Gastrocnemius medialis (tissue), 4 donors: ENCODE measurements at regions not wholly inside any gene's neighbourhood (a gene's known extent, or its start where the extent isn't known, plus 50 kb on each side); places are given as distances from the start of the nearest gene placed in this dataset.

Experiments used
- ATAC-seq, 2 donors: fragments of 150-250 bp; one replicate each; pipeline ENCODE4 v1.9.1; 2016
- DNase-seq, 2 donors: peaks; one replicate each; pipeline ENCODE4 v3.0.0-alpha.2; 2019
- H3K27ac ChIP-seq, 4 donors: fragments of 200-600 bp; sonication (generic); 1 replicate in 1 of 4; 2 replicates in 3 of 4; pipeline ENCODE4 v1.5.1; 2016 to 2018; ENCODE audit warnings: mild to moderate bottlenecking in 2 of 4, moderate library complexity in 1 of 4
- H3K27me3 ChIP-seq, 3 donors: fragments of 200-600 bp; sonication (generic) in 2 of 3; 1 replicate in 1 of 3; 2 replicates in 2 of 3; pipeline versions ENCODE4 v1.5.1 to v1.6.0; 2016 to 2019; ENCODE audit warnings: mild to moderate bottlenecking in 1 of 3, moderate library complexity in 1 of 3
- H3K36me3 ChIP-seq, 2 donors: fragments of 200-600 bp; sonication (generic) in 1 of 2; one replicate each; pipeline ENCODE4 v1.5.1; 2017 to 2018
- H3K4me1 ChIP-seq, 2 donors: fragments of 200-600 bp; sonication (generic) in 1 of 2; one replicate each; pipeline ENCODE4 v1.5.1; 2016 to 2017; ENCODE audit warnings: mild to moderate bottlenecking in 2 of 2
- H3K4me3 ChIP-seq, 4 donors: fragments of 200-600 bp; sonication (generic) in 3 of 4; 1 replicate in 1 of 4; 2 replicates in 3 of 4; pipeline ENCODE4 v1.5.1; 2016 to 2019; ENCODE audit warnings: mild to moderate bottlenecking in 2 of 4
- H3K9me3 ChIP-seq, 3 donors: fragments of 200-600 bp; sonication (generic) in 2 of 3; 1 replicate in 1 of 3; 2 replicates in 2 of 3; pipeline ENCODE4 v1.5.1; 2016 to 2019
- CTCF ChIP-seq, 5 experiments: fragments of 450-650 bp in 3 of 5; fragments of 200-600 bp in 2 of 5; sonication (generic) in 2 of 5; IDR thresholded peaks in 4 of 5; conservative IDR thresholded peaks in 1 of 5; 1 replicate in 4 of 5; 2 replicates in 1 of 5; pipeline ENCODE4 v1.5.1; 2016 to 2019; ENCODE audit warnings: antibody characterized with exemption in 5 of 5, mild to moderate bottlenecking in 3 of 5, moderate library complexity in 3 of 5
- POLR2A ChIP-seq, 2 donors: fragments of 450-650 bp; IDR thresholded peaks; one replicate each; pipeline ENCODE4 v1.6.1; 2017; ENCODE audit warnings: antibody characterized with exemption in 2 of 2, mild to moderate bottlenecking in 2 of 2, moderate library complexity in 2 of 2
- in situ Hi-C, 4 donors: fragments of 200-750 bp; cut with MboI; loops; one replicate each; pipeline versions ENCODE4 v1.15.0 to v1.8.0; 2017; ENCODE audit warnings: low sequenced_read_pairs in 4 of 4
- intact Hi-C: fragments of 100-400 bp; cut with DNase I; formaldehyde crosslinking; loops from one replicate; pipeline ENCODE4 v1.15.1; 2023; ENCODE audit warnings: low total_unique reads

- DNase-seq (no peak), ATAC-seq (no peak)
- no peaks in the 10 kb centered on the region for H3K9me3 ChIP-seq
- H3K4me3 ChIP-seq = no peak overlapping the region
- intact Hi-C loops = no loop called here
- H3K27ac ChIP-seq = no peak overlapping the region
- H3K36me3 ChIP-seq = no peaks in the 10 kb centered on the region
- in situ Hi-C loops = no loop called here
- no peaks in the 10 kb centered on the region for H3K4me1 ChIP-seq
- no peaks in the 10 kb centered on the region for H3K27me3 ChIP-seq
- no peak for TF ChIP-seq POLR2A (IDR thresholded peaks at IDR 0.05)
- no peak for TF ChIP-seq CTCF (IDR thresholded peaks at IDR 0.05 in 4 of 5, conservative IDR thresholded peaks at IDR 0.05 in 1 of 5)
Measured at GRCh38 chr4:159902648-159903047, 799.8 kb downstream of the RAPGEF2 start.

- no peaks in the 10 kb centered on the region for H3K9me3 ChIP-seq
- in situ Hi-C loops = no loop called here
Measured at GRCh38 chr4:159904906-159905305, 802.0 kb downstream of the RAPGEF2 start.

GRCh38 chr4:159906051-159906450 is 803.2 kb downstream of the RAPGEF2 start:
- H3K27ac ChIP-seq = no peak overlapping the region
- no peak for ATAC-seq
- H3K27me3 ChIP-seq = no peaks in the 10 kb centered on the region
- H3K36me3 ChIP-seq = no peaks in the 10 kb centered on the region
- TF ChIP-seq CTCF (IDR thresholded peaks at IDR 0.05 in 4 of 5, conservative IDR thresholded peaks at IDR 0.05 in 1 of 5) = no peak
- no peak for TF ChIP-seq POLR2A (IDR thresholded peaks at IDR 0.05)
- H3K4me1 ChIP-seq = no peaks in the 10 kb centered on the region
- no peak overlapping the region for H3K4me3 ChIP-seq
- intact Hi-C loops = no loop called here
- no peaks in the 10 kb centered on the region for H3K9me3 ChIP-seq
- in situ Hi-C loops = no loop called here
- no peak for DNase-seq

More at GRCh38 chr4:159904906-159905305, 802.0 kb downstream of the RAPGEF2 start:
- Histone ChIP-seq H3K27me3 (no peaks in the 10 kb centered on the region), H3K4me3 (no peak overlapping the region), H3K36me3 (no peaks in the 10 kb centered on the region), H3K27ac (no peak overlapping the region), H3K4me1 (no peaks in the 10 kb centered on the region)
- ATAC-seq (no peak), DNase-seq (no peak)
- TF ChIP-seq CTCF (IDR thresholded peaks at IDR 0.05 in 4 of 5, conservative IDR thresholded peaks at IDR 0.05 in 1 of 5) (no peak), POLR2A (IDR thresholded peaks at IDR 0.05) (no peak)
- intact Hi-C loops = no loop called here

GRCh38 chr4:159906517-159906916 is 803.6 kb downstream of the RAPGEF2 start:
- H3K4me1 ChIP-seq = no peaks in the 10 kb centered on the region
- H3K27me3 ChIP-seq = no peaks in the 10 kb centered on the region
- no peak overlapping the region for H3K4me3 ChIP-seq
- no peak overlapping the region for H3K27ac ChIP-seq
- intact Hi-C loops = no loop called here
- H3K9me3 ChIP-seq = no peaks in the 10 kb centered on the region
- DNase-seq (no peak), ATAC-seq (no peak)
- TF ChIP-seq POLR2A (IDR thresholded peaks at IDR 0.05) (no peak), CTCF (IDR thresholded peaks at IDR 0.05 in 4 of 5, conservative IDR thresholded peaks at IDR 0.05 in 1 of 5) (no peak)
- in situ Hi-C loops = no loop called here
- no peaks in the 10 kb centered on the region for H3K36me3 ChIP-seq

- Histone ChIP-seq H3K4me1 (no peaks in the 10 kb centered on the region), H3K4me3 (no peak overlapping the region), H3K9me3 (no peaks in the 10 kb centered on the region), H3K36me3 (no peaks in the 10 kb centered on the region), H3K27me3 (no peaks in the 10 kb centered on the region), H3K27ac (no peak overlapping the region)
- in situ Hi-C loops = no loop called here
- ATAC-seq = no peak
- intact Hi-C loops = no loop called here
- TF ChIP-seq CTCF (IDR thresholded peaks at IDR 0.05 in 4 of 5, conservative IDR thresholded peaks at IDR 0.05 in 1 of 5) = no peak
- TF ChIP-seq POLR2A (IDR thresholded peaks at IDR 0.05) = no peak
- DNase-seq = no peak
Measured at GRCh38 chr4:159910721-159911120, 807.8 kb downstream of the RAPGEF2 start.
